ENCODE measurements at regions not wholly inside any gene's neighbourhood (a gene's known extent, or its start where the extent isn't known, plus 50 kb on each side); places are given as distances from the start of the nearest gene placed in this dataset.

DNA sequence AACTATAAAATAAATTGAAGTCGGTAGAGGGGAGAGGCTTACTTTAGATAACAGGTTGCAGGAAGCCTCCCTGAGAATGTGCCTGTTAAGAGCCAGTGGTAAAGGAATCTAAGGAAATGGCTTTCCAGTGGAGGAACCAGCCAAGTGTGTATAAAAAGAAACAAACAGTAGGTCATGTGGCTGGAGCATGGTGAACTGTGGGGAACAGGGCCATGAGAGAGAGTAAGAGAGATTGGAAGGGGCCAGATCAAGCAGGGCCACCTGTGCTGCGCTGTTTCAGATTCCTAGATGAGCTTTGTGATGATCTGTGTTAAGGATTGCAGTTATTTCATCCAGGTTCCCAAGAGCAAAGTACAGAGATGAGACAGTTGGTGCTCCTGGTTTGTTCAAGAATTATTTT is 152.7 kb upstream of the SGCD start:
- BruUV-seq (replicated peaks): no TSS peak
- Histone ChIP-seq H3K4me3 (ENCODE audit: low read depth in 2 of 2, low read length in 2 of 2) (no peak overlapping the region), H3K36me3 (ENCODE audit: control insufficient read depth, insufficient read depth, low read length) (no peaks in the 10 kb centered on the region), H3K27ac (ENCODE audit: low read length) (no peak overlapping the region), H3K27me3 (ENCODE audit: control insufficient read depth, insufficient read depth, low read length) (no peaks in the 10 kb centered on the region), H3K4me1 (ENCODE audit: control insufficient read depth, insufficient read depth, low read length) (no peaks in the 10 kb centered on the region), H3K9me3 (ENCODE audit: control insufficient read depth, insufficient read depth, low read depth, low read length) (no peaks in the 10 kb centered on the region)
- intact Hi-C loops (cut with micrococcal nuclease; ENCODE audit: unreplicated experiment): no loop called here
- POLR2A ChIA-PET: no interaction called here
- DNase-seq (ENCODE audit: low read depth, low spot score): no peak
- no peak for ATAC-seq
- CTCF ChIA-PET: no interaction called here
- TF ChIP-seq, protein P1, sequence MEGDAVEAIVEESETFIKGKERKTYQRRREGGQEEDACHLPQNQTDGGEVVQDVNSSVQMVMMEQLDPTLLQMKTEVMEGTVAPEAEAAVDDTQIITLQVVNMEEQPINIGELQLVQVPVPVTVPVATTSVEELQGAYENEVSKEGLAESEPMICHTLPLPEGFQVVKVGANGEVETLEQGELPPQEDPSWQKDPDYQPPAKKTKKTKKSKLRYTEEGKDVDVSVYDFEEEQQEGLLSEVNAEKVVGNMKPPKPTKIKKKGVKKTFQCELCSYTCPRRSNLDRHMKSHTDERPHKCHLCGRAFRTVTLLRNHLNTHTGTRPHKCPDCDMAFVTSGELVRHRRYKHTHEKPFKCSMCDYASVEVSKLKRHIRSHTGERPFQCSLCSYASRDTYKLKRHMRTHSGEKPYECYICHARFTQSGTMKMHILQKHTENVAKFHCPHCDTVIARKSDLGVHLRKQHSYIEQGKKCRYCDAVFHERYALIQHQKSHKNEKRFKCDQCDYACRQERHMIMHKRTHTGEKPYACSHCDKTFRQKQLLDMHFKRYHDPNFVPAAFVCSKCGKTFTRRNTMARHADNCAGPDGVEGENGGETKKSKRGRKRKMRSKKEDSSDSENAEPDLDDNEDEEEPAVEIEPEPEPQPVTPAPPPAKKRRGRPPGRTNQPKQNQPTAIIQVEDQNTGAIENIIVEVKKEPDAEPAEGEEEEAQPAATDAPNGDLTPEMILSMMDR (IDR thresholded peaks at IDR 0.05): no peak
- TF ChIP-seq TCF7L2 (IDR thresholded peaks at IDR 0.05; ENCODE audit: low read depth, low read length) (no peak), POLR2AphosphoS5 (IDR thresholded peaks at IDR 0.05; ENCODE audit: low read depth, low read length) (no peak), SIN3A (IDR thresholded peaks at IDR 0.05; ENCODE audit: borderline replicate concordance, insufficient read depth, low read depth, low read length) (no peak)
- TF ChIP-seq, protein P2, sequence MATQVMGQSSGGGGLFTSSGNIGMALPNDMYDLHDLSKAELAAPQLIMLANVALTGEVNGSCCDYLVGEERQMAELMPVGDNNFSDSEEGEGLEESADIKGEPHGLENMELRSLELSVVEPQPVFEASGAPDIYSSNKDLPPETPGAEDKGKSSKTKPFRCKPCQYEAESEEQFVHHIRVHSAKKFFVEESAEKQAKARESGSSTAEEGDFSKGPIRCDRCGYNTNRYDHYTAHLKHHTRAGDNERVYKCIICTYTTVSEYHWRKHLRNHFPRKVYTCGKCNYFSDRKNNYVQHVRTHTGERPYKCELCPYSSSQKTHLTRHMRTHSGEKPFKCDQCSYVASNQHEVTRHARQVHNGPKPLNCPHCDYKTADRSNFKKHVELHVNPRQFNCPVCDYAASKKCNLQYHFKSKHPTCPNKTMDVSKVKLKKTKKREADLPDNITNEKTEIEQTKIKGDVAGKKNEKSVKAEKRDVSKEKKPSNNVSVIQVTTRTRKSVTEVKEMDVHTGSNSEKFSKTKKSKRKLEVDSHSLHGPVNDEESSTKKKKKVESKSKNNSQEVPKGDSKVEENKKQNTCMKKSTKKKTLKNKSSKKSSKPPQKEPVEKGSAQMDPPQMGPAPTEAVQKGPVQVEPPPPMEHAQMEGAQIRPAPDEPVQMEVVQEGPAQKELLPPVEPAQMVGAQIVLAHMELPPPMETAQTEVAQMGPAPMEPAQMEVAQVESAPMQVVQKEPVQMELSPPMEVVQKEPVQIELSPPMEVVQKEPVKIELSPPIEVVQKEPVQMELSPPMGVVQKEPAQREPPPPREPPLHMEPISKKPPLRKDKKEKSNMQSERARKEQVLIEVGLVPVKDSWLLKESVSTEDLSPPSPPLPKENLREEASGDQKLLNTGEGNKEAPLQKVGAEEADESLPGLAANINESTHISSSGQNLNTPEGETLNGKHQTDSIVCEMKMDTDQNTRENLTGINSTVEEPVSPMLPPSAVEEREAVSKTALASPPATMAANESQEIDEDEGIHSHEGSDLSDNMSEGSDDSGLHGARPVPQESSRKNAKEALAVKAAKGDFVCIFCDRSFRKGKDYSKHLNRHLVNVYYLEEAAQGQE (IDR thresholded peaks at IDR 0.05; ENCODE audit: insufficient read depth in 1 of 2, low read depth in 2 of 2, low read length in 1 of 2): no peak
- in situ Hi-C loops (cut with HindIII; ENCODE audit: low pct_unique_long_range_greater_than_20kb, low sequenced_read_pairs): no loop called here

DNA sequence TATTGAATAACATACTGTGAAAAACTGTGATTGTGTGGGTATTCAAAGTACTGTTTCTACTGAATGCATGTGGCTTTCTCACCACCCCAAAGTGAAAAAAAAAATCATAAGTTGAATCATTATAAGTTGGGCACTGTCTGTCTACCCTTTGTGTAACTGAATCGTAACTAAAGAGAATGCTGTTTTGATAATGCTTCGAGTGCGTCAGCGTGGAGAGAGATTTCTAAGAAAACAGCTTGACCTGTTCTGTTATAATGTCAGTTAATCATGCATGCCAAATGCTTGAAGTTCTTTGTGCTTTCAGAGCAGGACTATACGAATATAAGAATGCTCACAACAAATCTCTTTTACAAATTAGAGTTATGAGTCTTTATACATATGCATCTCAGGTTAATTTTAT is 148.8 kb upstream of the SGCD start:
- Histone ChIP-seq H3K9me3 (ENCODE audit: control insufficient read depth, insufficient read depth, low read depth, low read length) (no peaks in the 10 kb centered on the region), H3K36me3 (ENCODE audit: control insufficient read depth, insufficient read depth, low read length) (no peaks in the 10 kb centered on the region), H3K4me1 (ENCODE audit: control insufficient read depth, insufficient read depth, low read length) (no peaks in the 10 kb centered on the region), H3K27me3 (ENCODE audit: control insufficient read depth, insufficient read depth, low read length) (no peaks in the 10 kb centered on the region), H3K27ac (ENCODE audit: low read length) (no peak overlapping the region), H3K4me3 (ENCODE audit: low read depth in 2 of 2, low read length in 2 of 2) (no peak overlapping the region)
- intact Hi-C loops (cut with micrococcal nuclease; ENCODE audit: unreplicated experiment) (no loop called here), in situ Hi-C loops (cut with HindIII; ENCODE audit: low pct_unique_long_range_greater_than_20kb, low sequenced_read_pairs) (no loop called here)
- no TSS peak for BruUV-seq (replicated peaks)
- TF ChIP-seq SIN3A (IDR thresholded peaks at IDR 0.05; ENCODE audit: borderline replicate concordance, insufficient read depth, low read depth, low read length) (no peak), TCF7L2 (IDR thresholded peaks at IDR 0.05; ENCODE audit: low read depth, low read length) (no peak), POLR2AphosphoS5 (IDR thresholded peaks at IDR 0.05; ENCODE audit: low read depth, low read length) (no peak)
- TF ChIP-seq, protein P1 (IDR thresholded peaks at IDR 0.05): no peak
- TF ChIP-seq, protein P2 (IDR thresholded peaks at IDR 0.05; ENCODE audit: insufficient read depth in 1 of 2, low read depth in 2 of 2, low read length in 1 of 2): no peak
- CTCF ChIA-PET: no interaction called here
- POLR2A ChIA-PET: no interaction called here
- no peak for ATAC-seq
- no peak for DNase-seq (ENCODE audit: low read depth, low spot score)
